Kidney (tissue), 13 donors: ENCODE measurements at regions not wholly inside any gene's neighbourhood (a gene's known extent, or its start where the extent isn't known, plus 50 kb on each side); places are given as distances from the start of the nearest gene placed in this dataset.

Experiments used
- DNase-seq, 5 donors: peaks; one replicate each; pipeline ENCODE4 v3.0.0-alpha.2; 2013 to 2020
- FAIRE-seq: peaks from 2 replicates; lab custom pipeline; 2012; peaks lifted over from hg19 to GRCh38; lab: Jason Lieb, UNC
- H3K27ac ChIP-seq, 2 donors: one replicate each; pipeline ENCODE4 v1.7.0; 2013; ENCODE audit warnings: low read depth in 2 of 2, low read length in 2 of 2, inconsistent platforms in 1 of 2
- H3K27me3 ChIP-seq: one replicate; pipeline ENCODE4 v1.7.1; 2013; ENCODE audit warnings: low read length, inconsistent platforms; ENCODE audit not compliant: control insufficient read depth, insufficient read depth
- H3K36me3 ChIP-seq, 3 donors: one replicate each; pipeline versions ENCODE4 v1.7.0 to v1.7.1; 2013; ENCODE audit warnings: low read length in 3 of 3, control low read depth in 1 of 3, inconsistent platforms in 1 of 3; ENCODE audit not compliant: insufficient read depth in 3 of 3, control insufficient read depth in 2 of 3
- H3K4me1 ChIP-seq, 3 donors: one replicate each; pipeline versions ENCODE4 v1.7.0 to v1.7.1; 2013; ENCODE audit warnings: low read length in 3 of 3, inconsistent platforms in 1 of 3, low read depth in 1 of 3; ENCODE audit not compliant: control insufficient read depth in 2 of 3, insufficient read depth in 2 of 3
- H3K4me3 ChIP-seq, 3 donors: one replicate each; pipeline versions ENCODE4 v1.7.0 to v1.8.1; 2013; ENCODE audit warnings: low read length in 3 of 3, control low read depth in 1 of 3, inconsistent platforms in 1 of 3
- H3K9ac ChIP-seq, 3 donors: one replicate each; pipeline versions ENCODE4 v1.7.0 to v1.7.1; 2013; ENCODE audit warnings: low read length in 3 of 3, control low read depth in 1 of 3, inconsistent platforms in 1 of 3
- H3K9me3 ChIP-seq, 3 donors: one replicate each; pipeline versions ENCODE4 v1.7.0 to v1.7.1; 2013; ENCODE audit warnings: low read length in 3 of 3, control low read depth in 1 of 3, inconsistent platforms in 1 of 3; ENCODE audit not compliant: control insufficient read depth in 2 of 3, insufficient read depth in 1 of 3
- intact Hi-C: fragments of 100-400 bp; cut with DNase I; formaldehyde crosslinking; loops from one replicate; pipeline ENCODE4 v1.11.1; 2022
- TF ChIP-seq, protein P1 (sequence below): IDR thresholded peaks from 3 replicates; pipeline ENCODE4 v1.5.1; 2012; ENCODE audit warnings: mild to moderate bottlenecking, moderate library complexity, borderline replicate concordance; ENCODE audit not compliant: insufficient read depth; ENCODE audit errors: extremely low read depth
- donor health status: control.
- donor health status: control.
- donor health status: control.
- donor health status: control.
- donor health status: control.
- donor health status: DM: yes; HTN: yes; CAD: no.
- donor health status: Normal renal cell carcinoma (clear cell type).

DNA sequence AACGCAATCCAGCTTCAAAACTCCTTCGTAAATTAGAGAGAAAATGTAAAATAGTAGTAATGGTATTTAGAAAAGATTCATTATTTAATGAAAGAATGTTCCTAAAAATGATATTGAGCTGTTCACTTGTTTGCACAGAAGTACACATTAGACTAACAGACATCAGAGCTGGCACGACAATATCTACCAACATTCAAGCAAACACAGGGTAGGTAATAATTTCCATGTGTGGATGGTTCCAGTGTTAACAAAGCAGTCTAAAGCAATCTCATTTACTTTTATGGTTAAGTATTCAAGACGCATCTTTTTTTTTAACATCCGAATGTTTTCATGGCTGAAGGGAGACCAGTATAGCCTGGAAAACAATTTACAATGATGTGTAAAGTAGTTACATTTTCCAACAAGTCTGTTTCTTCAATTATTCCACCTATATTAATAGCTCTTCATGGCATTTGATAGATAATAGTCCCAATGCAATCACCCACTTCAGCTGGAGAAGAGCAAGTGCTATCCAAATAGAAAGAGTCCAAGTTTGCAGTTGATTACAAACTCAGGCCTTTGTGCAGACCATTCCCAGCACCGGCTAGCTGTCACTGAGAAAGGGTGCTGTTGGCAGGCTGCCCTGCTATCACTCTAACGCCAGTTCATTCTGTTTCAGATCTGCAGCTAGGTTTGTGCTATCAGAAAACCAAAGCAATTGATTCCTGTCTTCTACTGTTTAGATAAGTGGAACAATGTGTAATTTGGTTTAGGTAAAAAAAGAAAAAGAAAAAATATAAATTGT, 458.8 kb downstream of the DTWD2 start:
- DNase-seq (no peak), FAIRE-seq (no peak)
- Histone ChIP-seq H3K27me3 (no peaks in the 10 kb centered on the region), H3K36me3 (no peaks in the 10 kb centered on the region), H3K9ac (no peak overlapping the region), H3K9me3 (no peaks in the 10 kb centered on the region), H3K4me3 (no peak overlapping the region), H3K4me1 (no peaks in the 10 kb centered on the region), H3K27ac (no peak overlapping the region)
- TF ChIP-seq, protein P1, sequence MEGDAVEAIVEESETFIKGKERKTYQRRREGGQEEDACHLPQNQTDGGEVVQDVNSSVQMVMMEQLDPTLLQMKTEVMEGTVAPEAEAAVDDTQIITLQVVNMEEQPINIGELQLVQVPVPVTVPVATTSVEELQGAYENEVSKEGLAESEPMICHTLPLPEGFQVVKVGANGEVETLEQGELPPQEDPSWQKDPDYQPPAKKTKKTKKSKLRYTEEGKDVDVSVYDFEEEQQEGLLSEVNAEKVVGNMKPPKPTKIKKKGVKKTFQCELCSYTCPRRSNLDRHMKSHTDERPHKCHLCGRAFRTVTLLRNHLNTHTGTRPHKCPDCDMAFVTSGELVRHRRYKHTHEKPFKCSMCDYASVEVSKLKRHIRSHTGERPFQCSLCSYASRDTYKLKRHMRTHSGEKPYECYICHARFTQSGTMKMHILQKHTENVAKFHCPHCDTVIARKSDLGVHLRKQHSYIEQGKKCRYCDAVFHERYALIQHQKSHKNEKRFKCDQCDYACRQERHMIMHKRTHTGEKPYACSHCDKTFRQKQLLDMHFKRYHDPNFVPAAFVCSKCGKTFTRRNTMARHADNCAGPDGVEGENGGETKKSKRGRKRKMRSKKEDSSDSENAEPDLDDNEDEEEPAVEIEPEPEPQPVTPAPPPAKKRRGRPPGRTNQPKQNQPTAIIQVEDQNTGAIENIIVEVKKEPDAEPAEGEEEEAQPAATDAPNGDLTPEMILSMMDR: no peak
- intact Hi-C loops: no loop called here

DNA sequence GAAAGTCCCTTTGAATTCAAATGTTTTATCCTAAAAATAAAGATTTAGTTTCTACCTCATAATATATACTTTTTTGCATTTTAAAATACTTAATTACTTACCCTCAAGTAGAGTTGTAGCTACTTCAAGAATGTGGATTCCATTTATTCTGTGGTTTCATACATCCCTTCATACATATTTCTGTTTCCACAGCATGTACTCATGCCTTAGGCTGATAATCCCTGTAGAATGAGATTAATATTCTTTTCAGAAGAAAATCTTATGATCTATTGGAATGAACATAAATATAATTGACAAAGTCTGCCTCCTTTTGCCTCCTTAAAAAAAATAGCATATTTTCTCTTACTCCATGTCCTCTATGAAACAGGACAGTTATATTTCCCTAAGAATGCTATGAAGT, 465.7 kb downstream of the DTWD2 start:
- intact Hi-C loops: no loop called here
- FAIRE-seq: no peak

DNA sequence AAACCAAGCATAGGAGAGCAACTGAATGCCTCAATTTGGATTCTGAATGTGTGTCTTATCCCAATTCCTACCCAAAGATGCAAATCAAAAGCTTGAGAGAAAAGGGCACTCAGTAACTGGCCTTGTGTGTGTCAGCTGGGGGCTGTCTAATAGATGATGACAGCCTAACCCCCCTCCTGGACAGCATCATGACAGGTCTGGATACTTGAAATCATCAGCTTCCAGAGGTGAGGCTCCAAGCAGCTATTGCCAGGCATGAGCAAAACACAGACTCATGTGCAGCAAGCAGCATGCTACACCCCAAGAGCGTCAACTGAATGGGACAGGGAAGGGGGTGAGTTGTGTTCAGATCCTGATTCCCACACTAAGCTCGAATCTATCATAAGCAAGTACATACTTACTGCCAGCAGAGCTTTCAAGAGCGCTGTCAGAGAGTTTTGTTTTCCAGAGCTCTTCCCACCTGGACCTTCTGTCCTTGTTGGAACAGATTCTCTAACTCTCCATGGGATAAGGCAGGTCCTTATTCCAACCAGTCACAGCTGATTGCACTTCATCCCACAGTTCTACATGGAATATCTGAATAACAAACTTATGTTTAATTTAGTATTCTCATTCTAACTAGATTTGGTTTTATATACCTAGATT, 467.5 kb downstream of the DTWD2 start:
- Histone ChIP-seq H3K27ac (no peak overlapping the region), H3K4me3 (no peak overlapping the region), H3K9me3 (no peaks in the 10 kb centered on the region), H3K27me3 (no peaks in the 10 kb centered on the region), H3K4me1 (no peaks in the 10 kb centered on the region), H3K36me3 (no peaks in the 10 kb centered on the region), H3K9ac (no peak overlapping the region)
- TF ChIP-seq, protein P1: no peak
- intact Hi-C loops: no loop called here
- DNase-seq (no peak), FAIRE-seq (no peak)

More for the DNA sequence above, 465.7 kb downstream of the DTWD2 start:
- H3K36me3 ChIP-seq: no peaks in the 10 kb centered on the region
- TF ChIP-seq, protein P1: no peak
- H3K27ac ChIP-seq: no peak overlapping the region
- no peaks in the 10 kb centered on the region for H3K4me1 ChIP-seq
- no peak overlapping the region for H3K9ac ChIP-seq
- H3K27me3 ChIP-seq: no peaks in the 10 kb centered on the region
- DNase-seq: no peak
- no peak overlapping the region for H3K4me3 ChIP-seq
- no peaks in the 10 kb centered on the region for H3K9me3 ChIP-seq
